Stomach (tissue), 8 donors: ENCODE measurements at regions not wholly inside any gene's neighbourhood (a gene's known extent, or its start where the extent isn't known, plus 50 kb on each side); places are given as distances from the start of the nearest gene placed in this dataset.
A peak's percentile ranks its signal among the peaks of the same experiment; 100 is the strongest.

Source experiments
- DNase-seq, 2 donors: peaks; one replicate each; pipeline versions ENCODE4 v3.0.0 to v3.0.0-alpha.2; 2013 to 2019
- H3K27ac ChIP-seq, 5 donors: fragments of 200-600 bp in 4 of 5; sonication (generic) in 4 of 5; one replicate each; pipeline ENCODE4 v1.5.1; 2013 to 2019; ENCODE audit warnings: mild to moderate bottlenecking in 1 of 5, moderate library complexity in 1 of 5
- H3K27me3 ChIP-seq, 3 donors: fragments of 200-600 bp; sonication (generic); one replicate each; pipeline ENCODE4 v1.5.1; 2017 to 2019; ENCODE audit warnings: mixed run types in 1 of 3
- H3K36me3 ChIP-seq, 4 donors: fragments of 200-600 bp; sonication (generic); 1 replicate in 3 of 4; 2 replicates in 1 of 4; pipeline ENCODE4 v1.5.1; 2016 to 2019
- H3K4me1 ChIP-seq, 4 donors: fragments of 200-600 bp; sonication (generic); one replicate each; pipeline ENCODE4 v1.5.1; 2016 to 2019
- H3K4me3 ChIP-seq, 4 donors: fragments of 200-600 bp; sonication (generic) in 3 of 4; one replicate each; pipeline ENCODE4 v1.5.1; 2016 to 2019; ENCODE audit warnings: mild to moderate bottlenecking in 1 of 4
- H3K9me3 ChIP-seq, 4 donors: fragments of 200-600 bp; sonication (generic); one replicate each; pipeline ENCODE4 v1.5.1; 2016 to 2019
- EP300 ChIP-seq: sonication (generic); formaldehyde crosslinking; IDR thresholded peaks from one replicate; pipeline ENCODE4 v1.6.1; 2017; ENCODE audit warnings: antibody characterized with exemption
- POLR2A ChIP-seq, 4 donors: fragments of 450-650 bp; IDR thresholded peaks; one replicate each; pipeline ENCODE4 v1.6.1; 2016; ENCODE audit warnings: antibody characterized with exemption in 4 of 4, control low read depth in 2 of 4, mild to moderate bottlenecking in 1 of 4, moderate library complexity in 1 of 4
- POLR2AphosphoS5 ChIP-seq, 3 donors: sonication (generic); formaldehyde crosslinking; IDR thresholded peaks; one replicate each; pipeline ENCODE4 v1.6.1; 2016; ENCODE audit warnings: antibody characterized with exemption in 3 of 3
- WGBS, 5 donors: extraction: QIAGEN DNeasy Blood & Tissue Kit in 3 of 5; methylation state at CpG; one replicate each; pipeline versions ENCODE4 v1.1.5 to v1.1.7; 2013 to 2018; 5-methylcytosine and 5-hydroxymethylcytosine counted together
- intact Hi-C: fragments of 100-400 bp; cut with DNase I; formaldehyde crosslinking; loops from one replicate; pipeline ENCODE4 v1.15.1; 2023; ENCODE audit warnings: low total_unique reads
- TF ChIP-seq, protein P1 (sequence below), 7 experiments: fragments of 450-650 bp in 4 of 7; fragments of 200-600 bp in 3 of 7; sonication (generic) in 3 of 7; IDR thresholded peaks; one replicate each; pipeline ENCODE4 v1.5.1; 2016 to 2019; ENCODE audit warnings: antibody characterized with exemption in 7 of 7, control low read depth in 2 of 7, mild to moderate bottlenecking in 1 of 7
- donor health status: healthy with polysubstance abuse.
- donor health status: Bipolar disorder and iron deficiency.
- donor health status: healthy.

DNA sequence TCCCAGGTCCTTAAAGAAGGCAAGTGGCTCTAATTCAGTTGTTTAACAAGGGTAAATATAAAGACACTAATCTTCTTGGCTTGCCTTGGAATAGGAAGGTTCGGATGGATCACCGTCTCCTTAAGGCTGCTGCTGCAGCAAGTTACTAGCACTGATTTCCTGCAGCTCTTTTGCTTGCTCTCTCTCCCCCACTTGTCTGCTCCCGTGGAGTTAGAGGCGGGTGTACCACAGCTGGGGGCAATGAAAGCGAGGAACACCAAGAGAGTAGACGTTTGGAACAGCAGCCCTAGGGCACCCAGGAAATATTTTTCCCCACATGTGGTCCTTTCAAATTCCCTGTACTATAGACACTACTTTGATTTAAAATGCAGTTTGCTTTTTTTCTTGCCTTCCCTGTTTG is 202.2 kb downstream of the SH2D1A start:
- Histone ChIP-seq H3K27me3 (no peaks in the 10 kb centered on the region), H3K9me3 (no peaks in the 10 kb centered on the region), H3K27ac (no peak overlapping the region), H3K36me3 (no peaks in the 10 kb centered on the region), H3K4me3 (no peak overlapping the region), H3K4me1 (no peaks in the 10 kb centered on the region)
- no peak for TF ChIP-seq EP300
- TF ChIP-seq POLR2AphosphoS5 (IDR thresholded peaks at IDR 0.05), result no peak
- no peak for TF ChIP-seq POLR2A (IDR thresholded peaks at IDR 0.05)
- TF ChIP-seq, protein P1, sequence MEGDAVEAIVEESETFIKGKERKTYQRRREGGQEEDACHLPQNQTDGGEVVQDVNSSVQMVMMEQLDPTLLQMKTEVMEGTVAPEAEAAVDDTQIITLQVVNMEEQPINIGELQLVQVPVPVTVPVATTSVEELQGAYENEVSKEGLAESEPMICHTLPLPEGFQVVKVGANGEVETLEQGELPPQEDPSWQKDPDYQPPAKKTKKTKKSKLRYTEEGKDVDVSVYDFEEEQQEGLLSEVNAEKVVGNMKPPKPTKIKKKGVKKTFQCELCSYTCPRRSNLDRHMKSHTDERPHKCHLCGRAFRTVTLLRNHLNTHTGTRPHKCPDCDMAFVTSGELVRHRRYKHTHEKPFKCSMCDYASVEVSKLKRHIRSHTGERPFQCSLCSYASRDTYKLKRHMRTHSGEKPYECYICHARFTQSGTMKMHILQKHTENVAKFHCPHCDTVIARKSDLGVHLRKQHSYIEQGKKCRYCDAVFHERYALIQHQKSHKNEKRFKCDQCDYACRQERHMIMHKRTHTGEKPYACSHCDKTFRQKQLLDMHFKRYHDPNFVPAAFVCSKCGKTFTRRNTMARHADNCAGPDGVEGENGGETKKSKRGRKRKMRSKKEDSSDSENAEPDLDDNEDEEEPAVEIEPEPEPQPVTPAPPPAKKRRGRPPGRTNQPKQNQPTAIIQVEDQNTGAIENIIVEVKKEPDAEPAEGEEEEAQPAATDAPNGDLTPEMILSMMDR (IDR thresholded peaks at IDR 0.05), result no peak
- WGBS, 5 donors, result 12 to 43% (median 23%) methylated on average over 6 of the region's 6 CpGs
- intact Hi-C loops, result no loop called here
- DNase-seq, result no peak

DNA sequence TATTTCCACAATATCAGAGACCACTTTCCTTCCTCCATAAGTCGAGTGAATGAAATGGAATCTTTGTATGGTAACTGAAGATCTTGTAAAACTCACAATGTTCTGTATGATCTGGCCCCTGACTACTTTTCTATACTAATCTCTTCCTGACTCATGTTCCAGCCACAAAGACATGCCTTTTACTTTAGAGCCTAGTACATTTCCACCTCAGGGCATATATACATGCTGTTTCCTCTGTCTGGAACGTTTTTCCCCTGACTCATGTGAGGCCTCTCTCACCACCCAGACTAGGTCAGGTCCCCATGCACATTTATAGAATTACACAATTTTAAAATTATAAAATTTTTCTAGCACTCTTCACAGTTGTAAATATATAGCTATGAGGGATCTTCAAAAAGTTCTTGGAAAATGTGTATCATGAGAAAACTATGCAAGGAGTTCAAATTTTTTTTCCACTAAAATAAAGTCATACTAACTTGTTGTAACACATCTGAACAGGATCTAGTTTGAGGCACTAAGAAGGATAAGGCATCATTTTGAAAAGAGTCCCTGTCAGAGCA is 208.8 kb downstream of the SH2D1A start:
- Histone ChIP-seq H3K36me3 (no peaks in the 10 kb centered on the region), H3K4me3 (no peak overlapping the region), H3K27me3 (no peaks in the 10 kb centered on the region), H3K4me1 (no peaks in the 10 kb centered on the region), H3K27ac (no peak overlapping the region), H3K9me3 (no peaks in the 10 kb centered on the region)
- 21 to 41% (median 29%) methylated on average over 2 of the region's 2 CpGs for WGBS, 5 donors
- TF ChIP-seq POLR2A (IDR thresholded peaks at IDR 0.05) (no peak), POLR2AphosphoS5 (IDR thresholded peaks at IDR 0.05) (no peak), EP300 (no peak)
- TF ChIP-seq, protein P1 (IDR thresholded peaks at IDR 0.05), result no peak
- intact Hi-C loops, result no loop called here
- no peak for DNase-seq

DNA sequence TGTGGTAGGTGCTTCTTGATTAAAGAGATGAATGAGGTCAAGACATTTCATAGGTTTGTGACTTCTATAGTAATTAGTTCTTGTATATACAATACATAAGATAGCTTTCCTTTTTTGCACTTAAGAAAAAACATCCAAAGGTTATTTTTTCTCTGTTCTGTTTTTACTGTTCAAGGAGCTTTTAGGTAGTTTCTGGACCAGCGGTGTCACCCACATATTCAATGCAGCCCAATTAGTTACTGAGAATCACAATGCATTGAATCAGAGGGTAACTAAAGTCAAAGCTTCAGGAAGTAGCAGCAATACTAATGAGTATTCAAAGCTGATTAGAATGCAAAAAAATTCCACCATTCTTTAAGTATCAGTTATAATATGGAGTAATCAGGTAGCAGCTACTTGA is 211.6 kb downstream of the SH2D1A start:
- 53 to 90% (median 86%) methylated on average over 1 of the region's 1 CpG for WGBS, 5 donors
- no peak for DNase-seq
- intact Hi-C loops, result no loop called here
- H3K36me3 ChIP-seq, result no peaks in the 10 kb centered on the region
- TF ChIP-seq EP300 (no peak), POLR2A (IDR thresholded peaks at IDR 0.05) (no peak), POLR2AphosphoS5 (IDR thresholded peaks at IDR 0.05) (no peak)
- TF ChIP-seq, protein P1 (IDR thresholded peaks at IDR 0.05), result no peak
- no peaks in the 10 kb centered on the region for H3K4me1 ChIP-seq
- no peak overlapping the region for H3K4me3 ChIP-seq
- no peaks in the 10 kb centered on the region for H3K9me3 ChIP-seq
- H3K27me3 ChIP-seq, result no peaks in the 10 kb centered on the region
- H3K27ac ChIP-seq, result no peak overlapping the region

DNA sequence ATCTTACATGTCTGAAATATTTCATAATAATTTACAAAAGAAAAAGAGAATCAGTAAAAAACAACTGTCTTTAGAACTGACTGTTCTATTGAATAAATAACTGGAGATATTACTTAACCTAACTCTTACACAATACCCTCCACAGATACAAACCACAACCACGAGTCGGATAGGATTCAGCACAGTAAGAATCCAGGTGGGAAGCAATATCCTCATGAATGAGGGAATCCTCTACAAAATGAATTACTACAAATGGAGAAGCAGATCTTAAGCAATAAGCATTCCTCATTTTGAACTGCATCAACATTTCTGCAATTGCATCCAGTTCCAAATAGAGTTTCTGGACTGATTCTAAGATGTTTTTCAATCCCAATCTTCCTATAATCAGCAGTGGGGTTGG is 227.1 kb downstream of the SH2D1A start:
- Histone ChIP-seq H3K9me3 (no peaks in the 10 kb centered on the region), H3K27me3 (no peaks in the 10 kb centered on the region), H3K36me3 (no peaks in the 10 kb centered on the region), H3K27ac (no peak overlapping the region), H3K4me3 (no peak overlapping the region), H3K4me1 (no peaks in the 10 kb centered on the region)
- peak in 1 of 2 donors; percentile 1 for DNase-seq
- WGBS, 5 donors, result 50 to 67% (median 60%) methylated on average over 2 of the region's 2 CpGs
- TF ChIP-seq EP300 (no peak), POLR2A (IDR thresholded peaks at IDR 0.05) (no peak), POLR2AphosphoS5 (IDR thresholded peaks at IDR 0.05) (no peak)
- TF ChIP-seq, protein P1 (IDR thresholded peaks at IDR 0.05), result no peak
- intact Hi-C loops, result no loop called here
